HepG2 (cell line): ENCODE measurements at regions not wholly inside any gene's neighbourhood (a gene's known extent, or its start where the extent isn't known, plus 50 kb on each side); places are given as distances from the start of the nearest gene placed in this dataset.

Experiments
- TF ChIP-seq, protein P1 (sequence below): IDR thresholded peaks from 2 replicates; pipeline ENCODE4 v1.6.1; 2012; ENCODE audit warnings: inconsistent platforms
- TF ChIP-seq, protein P2 (sequence below): sonication (generic); formaldehyde crosslinking; IDR thresholded peaks from 2 replicates; pipeline ENCODE4 v1.4.0; 2020; ENCODE audit warnings: missing genetic modification reagents
- TF ChIP-seq, protein P3 (sequence below): sonication (generic); formaldehyde crosslinking; IDR thresholded peaks from 2 replicates; pipeline ENCODE4 v1.5.0; 2020; ENCODE audit warnings: mild to moderate bottlenecking, missing genetic modification reagents, moderate library complexity

DNA sequence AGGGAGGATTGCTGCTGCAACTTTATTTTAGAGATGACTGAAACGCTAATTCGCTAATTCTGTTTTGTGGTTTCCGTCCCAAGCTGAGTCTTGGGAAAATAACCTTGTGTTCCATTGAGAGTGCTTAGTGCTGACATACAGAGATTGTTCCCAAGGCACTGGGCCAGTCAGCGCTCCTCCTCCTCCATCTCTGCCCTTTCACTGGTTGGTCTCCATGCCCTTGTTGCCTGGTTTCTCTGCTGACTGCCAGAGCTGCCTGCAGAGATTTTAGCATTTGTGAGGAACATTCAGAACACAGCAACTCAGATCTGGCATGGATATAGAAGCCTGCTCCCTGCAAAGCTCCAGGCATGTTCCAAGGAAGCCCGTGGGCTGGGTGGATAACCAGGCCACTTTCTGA, 126.0 kb upstream of the IRX2 start:
- TF ChIP-seq, protein P1, sequence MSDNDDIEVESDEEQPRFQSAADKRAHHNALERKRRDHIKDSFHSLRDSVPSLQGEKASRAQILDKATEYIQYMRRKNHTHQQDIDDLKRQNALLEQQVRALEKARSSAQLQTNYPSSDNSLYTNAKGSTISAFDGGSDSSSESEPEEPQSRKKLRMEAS, result no peak
- TF ChIP-seq, protein P2, sequence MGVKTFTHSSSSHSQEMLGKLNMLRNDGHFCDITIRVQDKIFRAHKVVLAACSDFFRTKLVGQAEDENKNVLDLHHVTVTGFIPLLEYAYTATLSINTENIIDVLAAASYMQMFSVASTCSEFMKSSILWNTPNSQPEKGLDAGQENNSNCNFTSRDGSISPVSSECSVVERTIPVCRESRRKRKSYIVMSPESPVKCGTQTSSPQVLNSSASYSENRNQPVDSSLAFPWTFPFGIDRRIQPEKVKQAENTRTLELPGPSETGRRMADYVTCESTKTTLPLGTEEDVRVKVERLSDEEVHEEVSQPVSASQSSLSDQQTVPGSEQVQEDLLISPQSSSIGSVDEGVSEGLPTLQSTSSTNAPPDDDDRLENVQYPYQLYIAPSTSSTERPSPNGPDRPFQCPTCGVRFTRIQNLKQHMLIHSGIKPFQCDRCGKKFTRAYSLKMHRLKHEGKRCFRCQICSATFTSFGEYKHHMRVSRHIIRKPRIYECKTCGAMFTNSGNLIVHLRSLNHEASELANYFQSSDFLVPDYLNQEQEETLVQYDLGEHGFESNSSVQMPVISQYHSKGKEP (CRISPR knock-in tag), result no peak
- TF ChIP-seq, protein P3, sequence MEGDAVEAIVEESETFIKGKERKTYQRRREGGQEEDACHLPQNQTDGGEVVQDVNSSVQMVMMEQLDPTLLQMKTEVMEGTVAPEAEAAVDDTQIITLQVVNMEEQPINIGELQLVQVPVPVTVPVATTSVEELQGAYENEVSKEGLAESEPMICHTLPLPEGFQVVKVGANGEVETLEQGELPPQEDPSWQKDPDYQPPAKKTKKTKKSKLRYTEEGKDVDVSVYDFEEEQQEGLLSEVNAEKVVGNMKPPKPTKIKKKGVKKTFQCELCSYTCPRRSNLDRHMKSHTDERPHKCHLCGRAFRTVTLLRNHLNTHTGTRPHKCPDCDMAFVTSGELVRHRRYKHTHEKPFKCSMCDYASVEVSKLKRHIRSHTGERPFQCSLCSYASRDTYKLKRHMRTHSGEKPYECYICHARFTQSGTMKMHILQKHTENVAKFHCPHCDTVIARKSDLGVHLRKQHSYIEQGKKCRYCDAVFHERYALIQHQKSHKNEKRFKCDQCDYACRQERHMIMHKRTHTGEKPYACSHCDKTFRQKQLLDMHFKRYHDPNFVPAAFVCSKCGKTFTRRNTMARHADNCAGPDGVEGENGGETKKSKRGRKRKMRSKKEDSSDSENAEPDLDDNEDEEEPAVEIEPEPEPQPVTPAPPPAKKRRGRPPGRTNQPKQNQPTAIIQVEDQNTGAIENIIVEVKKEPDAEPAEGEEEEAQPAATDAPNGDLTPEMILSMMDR (CRISPR knock-in tag), result no peak
